H4 (cell line): ENCODE measurements at regions not wholly inside any gene's neighbourhood (a gene's known extent, or its start where the extent isn't known, plus 50 kb on each side); places are given as distances from the start of the nearest gene placed in this dataset.
"Not testable (repeated sequence)": the region's sequence is repeated elsewhere in the genome, so short reads cannot be mapped to it uniquely, and the experiment has no call there.

ENCODE experiments used
- DNase-seq: peaks from one replicate; pipeline ENCODE4 v3.0.0-alpha.2; 2015; ENCODE audit warnings: low spot score

- DNase-seq = not testable (repeated sequence)
Measured at GRCh38 chr14:19126269-19127051, 159.2 kb downstream of the POTEM start.

DNA sequence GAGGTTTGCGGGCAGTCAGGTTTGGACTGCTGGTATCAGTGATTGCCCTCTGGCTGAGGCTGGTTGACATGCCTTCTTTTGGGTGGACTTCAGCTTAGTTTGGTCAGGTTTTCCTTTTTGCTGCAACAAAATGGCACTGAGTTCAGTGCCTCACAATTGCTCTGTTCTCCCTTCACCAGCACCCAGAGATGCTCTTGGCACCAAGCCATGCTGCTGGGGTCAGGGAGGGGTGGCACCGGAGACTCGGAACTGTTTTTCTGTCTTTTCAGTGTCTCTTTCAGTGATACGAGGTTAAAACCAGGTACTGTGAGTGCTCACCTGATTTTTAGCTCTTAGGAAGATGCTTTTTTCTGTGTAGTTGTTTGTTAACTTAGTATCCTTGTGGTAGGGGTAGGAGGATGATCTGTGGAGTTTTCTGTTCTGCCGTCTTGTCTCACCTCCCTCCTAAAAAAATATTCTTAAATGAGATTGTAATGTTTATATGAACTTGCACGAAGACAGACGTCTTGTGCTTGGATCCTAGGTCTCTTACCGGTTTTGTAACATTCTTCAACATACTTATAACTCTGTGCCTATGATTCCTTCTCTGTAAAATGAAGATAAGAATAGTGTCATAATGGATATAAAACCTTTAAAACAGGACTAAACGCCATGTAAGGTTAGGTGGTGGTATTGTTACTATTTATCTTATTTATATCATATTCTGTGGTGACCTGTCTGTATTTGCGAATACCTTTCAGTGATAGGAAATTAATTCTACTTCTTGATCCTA lies 160.6 kb downstream of the POTEM start:
- DNase-seq = not testable (repeated sequence)

- not testable (repeated sequence) for DNase-seq
Measured at GRCh38 chr14:19131553-19131952, 164.3 kb downstream of the POTEM start.

- DNase-seq = not testable (repeated sequence)
Measured at GRCh38 chr14:19132013-19132835, 165.0 kb downstream of the POTEM start.

GRCh38 chr14:19132836-19133120 lies 165.5 kb downstream of the POTEM start:
- not testable (repeated sequence) for DNase-seq

DNA sequence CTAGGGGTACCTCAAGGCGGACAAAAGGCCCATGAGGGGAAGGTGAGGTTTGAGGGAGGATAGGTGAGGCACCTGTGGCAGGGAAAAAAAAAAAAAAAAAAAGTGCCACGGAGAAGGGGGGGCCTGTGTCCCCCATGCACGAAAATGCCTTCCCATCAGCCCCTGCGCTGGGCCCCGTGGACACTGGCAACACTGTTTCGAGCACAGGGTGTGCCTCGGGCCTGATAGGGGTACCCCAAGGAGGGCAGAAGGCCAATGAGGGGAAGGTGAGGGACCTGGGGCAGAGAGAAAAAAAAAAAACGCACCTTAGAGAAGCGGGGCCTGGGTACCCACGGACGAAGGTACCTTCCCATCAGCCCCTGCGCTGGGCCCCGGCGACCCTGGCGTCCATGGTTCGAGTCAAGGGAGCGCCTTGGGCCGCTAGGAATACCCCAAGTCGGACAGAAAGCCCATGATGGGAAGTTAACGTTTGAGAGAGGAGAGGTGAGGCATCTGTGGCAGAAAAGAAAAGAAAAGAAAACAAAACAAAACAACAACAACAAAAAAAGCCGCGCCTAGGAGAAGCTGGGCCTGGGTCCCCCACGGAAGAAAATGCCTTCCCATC lies 190.0 kb downstream of the POTEM start:
- DNase-seq = not testable (repeated sequence)

GRCh38 chr14:19158012-19158411 lies 190.8 kb downstream of the POTEM start:
- not testable (repeated sequence) for DNase-seq

DNA sequence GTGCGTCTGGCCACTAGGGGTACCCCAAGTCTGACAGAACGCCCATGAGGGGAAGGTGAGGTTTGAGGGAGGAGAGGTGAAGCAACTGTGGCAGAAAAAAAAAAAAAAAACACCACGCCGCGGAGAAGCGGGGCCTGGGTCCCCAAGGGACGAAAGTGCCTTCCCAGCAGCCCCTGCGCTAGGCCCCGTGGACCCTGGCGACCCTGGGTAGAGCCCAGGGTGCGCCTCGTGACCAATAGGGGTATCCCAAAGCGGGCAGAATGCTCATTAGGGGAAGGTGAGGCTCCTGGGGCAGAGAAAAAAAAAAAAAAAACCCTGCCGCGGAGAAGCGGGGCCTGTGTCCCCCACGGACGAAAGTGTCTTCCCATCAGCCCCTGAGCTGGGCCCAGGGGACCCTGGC lies 191.4 kb downstream of the POTEM start:
- DNase-seq = not testable (repeated sequence)

DNA sequence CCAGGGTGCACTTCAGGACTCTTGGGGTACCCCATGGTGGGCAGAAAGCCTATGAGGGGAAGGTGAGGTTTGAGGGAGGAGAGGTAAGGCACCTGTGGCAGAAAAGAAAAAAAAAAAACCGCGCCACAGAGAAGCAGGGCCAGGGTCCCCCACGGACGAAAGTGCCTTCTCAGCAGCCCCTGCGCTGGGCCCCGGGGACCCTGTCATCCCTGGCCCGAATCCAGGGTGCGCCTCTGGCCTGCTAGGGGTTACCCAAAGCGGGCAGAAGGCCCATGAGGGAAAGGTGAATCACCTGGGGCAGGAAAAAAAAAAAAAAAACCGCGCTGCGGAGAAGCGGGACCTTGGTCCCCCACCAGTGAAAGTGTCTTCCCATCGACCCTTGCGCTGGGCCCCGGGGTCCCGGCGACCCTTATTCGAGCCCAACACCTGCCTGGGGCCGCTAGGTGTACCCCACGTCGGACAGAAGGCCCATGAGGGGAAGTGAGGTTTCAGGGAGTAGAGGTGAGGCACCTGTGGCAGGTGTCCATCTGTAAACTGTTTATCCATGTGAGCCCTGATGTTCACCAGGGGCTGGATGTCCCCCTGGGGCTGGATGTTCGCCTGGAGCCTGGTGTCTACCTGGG lies 191.9 kb downstream of the POTEM start:
- DNase-seq = not testable (repeated sequence)

DNA sequence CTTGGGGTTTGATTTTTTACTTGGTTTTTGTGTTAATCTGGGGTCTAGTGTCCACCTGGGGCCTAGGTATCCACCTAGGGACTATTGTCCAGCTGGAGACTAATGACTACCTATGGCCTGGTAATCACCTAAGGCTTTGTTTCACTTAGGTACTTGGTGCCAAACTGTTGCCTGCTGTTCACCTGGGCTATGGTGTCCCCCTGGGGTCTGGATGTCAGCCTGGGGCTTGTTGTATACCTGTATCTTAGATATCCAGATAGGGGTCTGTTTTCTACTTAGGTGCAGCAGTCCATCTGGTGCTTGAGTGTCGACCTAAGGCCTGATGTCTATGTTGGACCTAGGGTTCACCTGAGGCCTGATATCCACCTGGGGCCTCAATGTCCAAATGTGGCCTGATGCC lies 193.1 kb downstream of the POTEM start:
- DNase-seq = not testable (repeated sequence)

GRCh38 chr14:19161251-19162033 lies 194.2 kb downstream of the POTEM start:
- peak; percentile 11 for DNase-seq

DNA sequence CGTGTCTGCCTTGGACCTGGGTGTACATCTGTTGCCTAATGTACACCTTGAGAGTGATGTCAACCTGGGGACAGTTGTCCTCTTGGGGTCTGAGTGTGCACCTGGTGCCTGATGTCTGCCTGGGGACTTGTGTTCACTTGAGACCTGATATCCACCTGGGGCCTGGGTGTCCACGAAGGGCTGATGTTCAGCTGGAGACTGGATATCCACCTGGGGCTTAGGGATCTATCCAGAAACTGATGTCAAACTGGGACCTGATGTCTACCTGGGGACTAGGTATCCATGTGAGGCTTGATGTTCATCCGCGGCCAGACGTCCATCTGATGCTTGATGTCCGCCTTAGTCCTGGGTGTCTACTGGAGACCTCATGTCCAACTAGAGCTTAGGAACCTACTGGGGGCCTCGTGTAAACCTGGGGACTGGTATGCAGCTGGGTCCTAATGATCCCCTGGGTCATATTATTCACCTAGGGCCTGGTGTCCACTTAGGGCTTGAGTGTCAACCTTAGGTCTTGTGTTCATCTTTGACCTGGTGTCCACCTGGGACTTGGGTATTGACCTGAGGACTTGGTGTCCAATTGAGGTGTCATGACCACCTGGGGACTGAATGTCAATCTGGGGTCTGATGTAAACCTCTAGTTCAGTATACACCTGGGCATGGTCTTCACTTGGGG lies 194.9 kb downstream of the POTEM start:
- not testable (repeated sequence) for DNase-seq

DNA sequence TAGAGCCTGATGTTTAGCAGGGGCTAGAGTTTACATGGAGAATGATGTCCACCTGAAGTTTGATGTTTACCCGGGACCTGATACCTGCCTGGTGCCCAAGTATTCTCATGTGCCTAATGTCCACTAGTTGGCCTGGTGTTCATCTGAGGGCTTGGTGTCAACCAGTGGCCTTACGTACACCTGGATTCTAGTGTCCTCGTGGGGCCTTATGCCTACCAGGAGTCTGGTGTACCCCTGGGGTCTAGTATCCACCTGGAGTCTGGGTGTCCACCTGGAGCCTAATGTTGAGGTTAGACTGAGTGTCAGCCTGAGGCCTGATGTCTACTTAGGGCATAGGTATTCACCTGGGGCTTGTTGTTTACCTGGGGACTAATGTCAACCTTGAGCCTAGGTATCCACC lies 195.7 kb downstream of the POTEM start:
- DNase-seq = not testable (repeated sequence)

- DNase-seq = peak; percentile 1
Measured at GRCh38 chr14:19163891-19164290, 196.7 kb downstream of the POTEM start.

GRCh38 chr14:19164426-19164825 lies 197.2 kb downstream of the POTEM start:
- DNase-seq = not testable (repeated sequence)

DNA sequence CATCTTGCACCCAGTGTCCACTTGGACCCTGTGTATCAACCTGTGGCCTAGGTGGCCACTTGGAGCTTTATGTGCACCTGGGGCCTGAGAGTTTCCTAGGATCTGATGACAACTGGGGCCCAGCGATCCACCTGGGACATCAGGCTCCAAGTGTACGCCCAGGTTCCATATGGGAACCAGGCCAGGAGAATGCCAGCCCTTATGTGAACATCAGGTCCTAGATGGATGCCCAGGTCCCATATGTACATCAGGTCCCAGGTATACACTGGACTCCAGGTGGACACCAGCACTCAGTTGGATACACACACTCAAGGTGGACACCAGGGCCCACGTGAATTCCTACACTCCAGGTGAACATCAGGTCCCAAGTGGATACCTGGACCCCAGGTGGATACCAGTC lies 198.8 kb downstream of the POTEM start:
- not testable (repeated sequence) for DNase-seq

DNA sequence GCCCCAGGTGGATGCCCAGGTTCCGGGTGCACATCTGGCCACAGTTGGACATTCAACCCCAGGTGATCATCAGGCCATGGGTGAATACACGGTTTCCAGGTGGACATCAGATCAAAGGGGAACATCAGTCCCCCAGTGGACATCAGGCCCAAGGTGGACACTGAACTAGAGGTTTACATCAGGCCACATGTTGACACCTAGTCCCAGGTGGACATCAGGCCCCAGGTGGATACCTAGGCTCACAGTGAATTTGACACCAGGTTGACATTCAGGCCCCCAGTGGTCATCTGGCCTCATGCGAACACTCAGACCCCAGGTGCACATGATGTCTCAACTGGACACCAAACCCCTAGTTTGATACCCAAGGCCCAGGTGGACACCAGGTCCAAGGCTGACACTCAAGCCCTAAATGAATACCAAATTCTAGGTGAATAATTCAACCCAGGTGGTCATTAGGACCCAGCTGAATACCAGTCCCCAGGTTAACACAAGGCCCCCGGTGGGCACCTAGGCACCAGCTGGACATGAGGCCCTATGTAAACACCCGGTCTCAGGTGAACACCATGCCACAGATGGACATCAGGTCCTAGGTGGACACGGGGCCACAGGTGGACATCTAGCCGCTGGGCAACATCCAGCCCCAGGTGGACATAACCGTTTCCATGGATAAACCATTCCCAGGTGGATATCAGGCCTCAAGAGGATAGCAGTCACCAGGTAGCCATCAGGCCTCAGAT lies 200.4 kb downstream of the POTEM start:
- DNase-seq = peak; percentile 8

DNA sequence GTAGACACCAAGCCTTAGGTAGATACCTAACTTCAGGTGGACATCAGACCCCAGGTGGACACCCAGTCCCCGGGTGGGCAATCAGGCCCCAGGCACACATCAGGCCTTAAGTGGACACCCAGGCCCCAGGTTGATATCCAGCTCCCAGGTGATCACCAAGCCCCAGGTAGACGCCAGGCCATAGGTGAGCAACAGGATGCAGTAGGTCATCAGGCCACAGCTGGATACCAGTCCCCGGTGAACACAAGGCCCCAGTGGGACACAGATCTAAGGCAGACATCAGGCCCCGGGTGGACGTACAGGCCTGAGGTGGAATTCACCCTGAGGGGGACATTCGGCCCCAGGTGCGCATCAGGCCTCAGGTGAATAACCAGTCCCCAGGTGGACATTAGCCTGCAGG lies 201.0 kb downstream of the POTEM start:
- peak; percentile 2 for DNase-seq
